Ishikawa (cell line): ENCODE measurements at regions not wholly inside any gene's neighbourhood (a gene's known extent, or its start where the extent isn't known, plus 50 kb on each side); places are given as distances from the start of the nearest gene placed in this dataset.

Experiments used
- EP300 ChIP-seq: IDR thresholded peaks from 2 replicates; pipeline ENCODE4 v1.6.1; 2012; ENCODE audit warnings: borderline replicate concordance
- TCF12 ChIP-seq: IDR thresholded peaks from 2 replicates; pipeline ENCODE4 v1.6.1; 2012; ENCODE audit warnings: low read depth

DNA sequence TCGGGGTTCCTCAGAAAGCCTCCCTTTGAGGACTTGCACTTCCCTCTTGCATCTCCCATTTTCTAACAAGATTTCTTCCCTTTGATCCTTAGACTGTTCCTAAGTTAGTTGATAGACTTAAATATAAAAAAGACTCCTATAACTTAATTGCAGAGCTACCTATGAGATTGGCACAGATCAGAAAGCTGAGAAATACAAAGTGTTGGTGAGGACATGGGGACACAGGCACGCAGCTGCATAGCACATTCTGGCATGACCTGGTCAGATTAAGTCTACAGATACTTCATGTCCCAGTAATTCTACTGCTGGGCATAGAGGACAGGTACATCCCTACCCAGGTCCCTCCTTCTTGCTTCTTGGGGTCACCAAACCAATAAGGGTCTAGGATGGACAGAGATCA, 141.7 kb upstream of the LHX5 start:
- TF ChIP-seq EP300 (no peak), TCF12 (no peak)
